GM12878 (cell line): ENCODE measurements at regions not wholly inside any gene's neighbourhood (a gene's known extent, or its start where the extent isn't known, plus 50 kb on each side); places are given as distances from the start of the nearest gene placed in this dataset.

Experiments used
- CBX3 ChIP-seq: fragments of 200-600 bp; sonication (generic); IDR thresholded peaks from 2 replicates; pipeline ENCODE4 v1.6.1; 2016; ENCODE audit warnings: low read depth, borderline replicate concordance
- CEBPB ChIP-seq, 2 experiments: fragments of 150-350 bp in 1 of 2; IDR thresholded peaks; 2 replicates each; pipeline ENCODE4 v1.6.1; 2012 to 2014; ENCODE audit warnings: low read depth in 2 of 2, low read length in 2 of 2, borderline replicate concordance in 1 of 2, inconsistent platforms in 1 of 2
- CTCF ChIP-seq, 3 experiments: IDR thresholded peaks in 2 of 3; conservative IDR thresholded peaks in 1 of 3; 2 replicates each; pipeline ENCODE4 v1.5.1; 2011; ENCODE audit warnings: low read depth in 3 of 3, low read length in 3 of 3, mild to moderate bottlenecking in 3 of 3, control low read depth in 2 of 3, moderate library complexity in 2 of 3, inconsistent platforms in 1 of 3, mixed read lengths in 1 of 3; ENCODE audit not compliant: control insufficient read depth in 2 of 3, insufficient read depth in 1 of 3; ENCODE audit errors: extremely low read depth in 1 of 3
- HCFC1 ChIP-seq: fragments of 150-350 bp; IDR thresholded peaks from 2 replicates; pipeline ENCODE4 v1.6.1; 2014; ENCODE audit warnings: low read length
- MAX ChIP-seq: IDR thresholded peaks from 2 replicates; pipeline ENCODE4 v1.6.1; 2012; ENCODE audit warnings: low read depth, low read length, improper control_type of control experiment
- SIN3A ChIP-seq: IDR thresholded peaks from 2 replicates; pipeline ENCODE4 v1.6.1; 2012; ENCODE audit warnings: low read depth, low read length, improper control_type of control experiment
- USF2 ChIP-seq: IDR thresholded peaks from 2 replicates; pipeline ENCODE4 v1.6.1; 2011; ENCODE audit warnings: low read depth, low read length, improper control_type of control experiment, borderline replicate concordance
- TF ChIP-seq, protein P1 (sequence below): IDR thresholded peaks from 2 replicates; pipeline ENCODE4 v1.6.1; 2012; ENCODE audit warnings: low read length, inconsistent platforms

GRCh38 chr4:31791666-31792065, 1071.5 kb downstream of the PCDH7 start:
- TF ChIP-seq MAX (no peak), CTCF (IDR thresholded peaks at IDR 0.05 in 2 of 3, conservative IDR thresholded peaks at IDR 0.05 in 1 of 3; ENCODE audit: control insufficient read depth in 2 of 3, extremely low read depth in 1 of 3, insufficient read depth in 1 of 3, low read depth in 3 of 3, low read length in 3 of 3) (no peak), USF2 (no peak), CEBPB (IDR thresholded peaks at IDR 0.05; ENCODE audit: borderline replicate concordance in 1 of 2, low read depth in 2 of 2, low read length in 2 of 2) (no peak), CBX3 (no peak), SIN3A (no peak), HCFC1 (no peak)
- TF ChIP-seq, protein P1, sequence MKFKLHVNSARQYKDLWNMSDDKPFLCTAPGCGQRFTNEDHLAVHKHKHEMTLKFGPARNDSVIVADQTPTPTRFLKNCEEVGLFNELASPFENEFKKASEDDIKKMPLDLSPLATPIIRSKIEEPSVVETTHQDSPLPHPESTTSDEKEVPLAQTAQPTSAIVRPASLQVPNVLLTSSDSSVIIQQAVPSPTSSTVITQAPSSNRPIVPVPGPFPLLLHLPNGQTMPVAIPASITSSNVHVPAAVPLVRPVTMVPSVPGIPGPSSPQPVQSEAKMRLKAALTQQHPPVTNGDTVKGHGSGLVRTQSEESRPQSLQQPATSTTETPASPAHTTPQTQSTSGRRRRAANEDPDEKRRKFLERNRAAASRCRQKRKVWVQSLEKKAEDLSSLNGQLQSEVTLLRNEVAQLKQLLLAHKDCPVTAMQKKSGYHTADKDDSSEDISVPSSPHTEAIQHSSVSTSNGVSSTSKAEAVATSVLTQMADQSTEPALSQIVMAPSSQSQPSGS = no peak
